Uterus (tissue), 2 donors: ENCODE measurements at regions not wholly inside any gene's neighbourhood (a gene's known extent, or its start where the extent isn't known, plus 50 kb on each side); places are given as distances from the start of the nearest gene placed in this dataset.

Source experiments
- POLR2A ChIP-seq, 2 donors: fragments of 450-650 bp; IDR thresholded peaks; one replicate each; pipeline ENCODE4 v1.6.1; 2016; ENCODE audit warnings: antibody characterized with exemption in 2 of 2, mild to moderate bottlenecking in 1 of 2, moderate library complexity in 1 of 2
- TF ChIP-seq, protein P1 (sequence below), 4 experiments: fragments of 200-600 bp in 2 of 4; fragments of 450-650 bp in 2 of 4; sonication (generic) in 2 of 4; IDR thresholded peaks; one replicate each; pipeline ENCODE4 v1.5.1; 2016 to 2019; ENCODE audit warnings: antibody characterized with exemption in 4 of 4, mild to moderate bottlenecking in 2 of 4, moderate library complexity in 1 of 4

DNA sequence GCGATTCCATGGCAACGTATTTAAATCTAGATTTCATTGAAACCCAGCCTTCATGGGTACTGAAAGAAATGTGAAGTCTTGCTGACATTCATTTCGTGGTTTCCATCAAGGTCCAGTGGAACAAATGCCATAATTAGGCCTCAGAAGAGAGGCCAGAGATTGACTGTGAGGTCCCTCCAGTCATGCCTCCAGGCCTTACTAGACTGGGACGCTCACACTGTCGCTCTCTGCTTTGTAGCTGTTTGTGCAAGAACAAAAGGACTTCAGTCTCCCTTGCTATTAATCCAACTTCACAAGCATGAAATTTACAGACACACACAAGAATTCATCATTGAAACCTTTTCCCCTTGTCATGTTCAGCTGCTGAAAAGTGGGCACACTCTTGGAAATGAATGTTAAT is 180.4 kb upstream of the FOXD3 start:
- TF ChIP-seq POLR2A (IDR thresholded peaks at IDR 0.05): no peak
- TF ChIP-seq, protein P1, sequence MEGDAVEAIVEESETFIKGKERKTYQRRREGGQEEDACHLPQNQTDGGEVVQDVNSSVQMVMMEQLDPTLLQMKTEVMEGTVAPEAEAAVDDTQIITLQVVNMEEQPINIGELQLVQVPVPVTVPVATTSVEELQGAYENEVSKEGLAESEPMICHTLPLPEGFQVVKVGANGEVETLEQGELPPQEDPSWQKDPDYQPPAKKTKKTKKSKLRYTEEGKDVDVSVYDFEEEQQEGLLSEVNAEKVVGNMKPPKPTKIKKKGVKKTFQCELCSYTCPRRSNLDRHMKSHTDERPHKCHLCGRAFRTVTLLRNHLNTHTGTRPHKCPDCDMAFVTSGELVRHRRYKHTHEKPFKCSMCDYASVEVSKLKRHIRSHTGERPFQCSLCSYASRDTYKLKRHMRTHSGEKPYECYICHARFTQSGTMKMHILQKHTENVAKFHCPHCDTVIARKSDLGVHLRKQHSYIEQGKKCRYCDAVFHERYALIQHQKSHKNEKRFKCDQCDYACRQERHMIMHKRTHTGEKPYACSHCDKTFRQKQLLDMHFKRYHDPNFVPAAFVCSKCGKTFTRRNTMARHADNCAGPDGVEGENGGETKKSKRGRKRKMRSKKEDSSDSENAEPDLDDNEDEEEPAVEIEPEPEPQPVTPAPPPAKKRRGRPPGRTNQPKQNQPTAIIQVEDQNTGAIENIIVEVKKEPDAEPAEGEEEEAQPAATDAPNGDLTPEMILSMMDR (IDR thresholded peaks at IDR 0.05): no peak
